Activated CD4-positive, alpha-beta T cell treated with anti-CD3 and anti-CD28 coated beads, Interleukin-2, amount 10 ng/mL, durations not matched to agents 24 days and 14 days (primary cell): ENCODE measurements at regions not wholly inside any gene's neighbourhood (a gene's known extent, or its start where the extent isn't known, plus 50 kb on each side); places are given as distances from the start of the nearest gene placed in this dataset.
"Not testable (repeated sequence)": the region's sequence is repeated elsewhere in the genome, so short reads cannot be mapped to it uniquely, and the experiment has no call there.

Experiments used
- DNase-seq: peaks from one replicate; pipeline ENCODE4 v3.0.0; 2022
- H3K27ac Mint-ChIP-seq: one replicate; pipeline ENCODE4 v1.8.0; 2022; ENCODE audit warnings: mild to moderate bottlenecking, mixed read lengths
- H3K27me3 Mint-ChIP-seq: one replicate; pipeline ENCODE4 v1.8.0; 2022; ENCODE audit warnings: mixed read lengths
- H3K36me3 Mint-ChIP-seq: one replicate; pipeline ENCODE4 v1.8.0; 2022; ENCODE audit warnings: low read depth, mild to moderate bottlenecking, mixed read lengths
- H3K4me1 Mint-ChIP-seq: one replicate; pipeline ENCODE4 v1.8.0; 2021; ENCODE audit warnings: mixed read lengths
- H3K4me3 Mint-ChIP-seq: one replicate; pipeline ENCODE4 v1.8.0; 2022; ENCODE audit warnings: mild to moderate bottlenecking, moderate library complexity, mixed read lengths
- H3K9me3 Mint-ChIP-seq: one replicate; pipeline ENCODE4 v1.8.0; 2021; ENCODE audit warnings: mixed read lengths
- intact Hi-C: fragments of 100-400 bp; cut with micrococcal nuclease; formaldehyde crosslinking; loops from one replicate; pipeline ENCODE4 v1.15.1; 2023

DNA sequence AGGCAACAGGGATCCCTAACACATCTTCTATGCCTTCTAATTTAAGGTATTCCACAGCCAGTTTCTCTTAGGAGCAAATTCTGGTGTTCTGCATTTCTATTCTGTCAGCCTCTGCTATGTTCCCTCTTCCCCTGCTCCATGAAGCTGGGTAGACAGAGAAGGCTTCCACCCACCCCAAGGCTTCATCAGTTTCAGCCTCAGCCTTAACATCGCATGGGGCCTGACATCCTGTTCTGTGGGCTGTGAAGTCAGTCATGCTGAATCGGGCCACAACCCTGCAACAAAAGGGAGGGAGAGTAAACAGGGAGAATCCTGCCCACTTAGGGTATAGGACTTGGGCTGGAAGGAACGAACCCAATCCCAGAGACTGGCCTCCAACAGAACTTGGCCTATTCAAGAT lies 70.6 kb upstream of the PPM1B start:
- peaks cover 11% of the 10 kb centered on the region for H3K4me1 Mint-ChIP-seq
- H3K27me3 Mint-ChIP-seq = peaks cover 2% of the 10 kb centered on the region
- H3K27ac Mint-ChIP-seq = no peak overlapping the region
- no peak for DNase-seq
- no peaks in the 10 kb centered on the region for H3K36me3 Mint-ChIP-seq
- no peak overlapping the region for H3K4me3 Mint-ChIP-seq
- intact Hi-C loops = no loop called here
- H3K9me3 Mint-ChIP-seq = no peaks in the 10 kb centered on the region

DNA sequence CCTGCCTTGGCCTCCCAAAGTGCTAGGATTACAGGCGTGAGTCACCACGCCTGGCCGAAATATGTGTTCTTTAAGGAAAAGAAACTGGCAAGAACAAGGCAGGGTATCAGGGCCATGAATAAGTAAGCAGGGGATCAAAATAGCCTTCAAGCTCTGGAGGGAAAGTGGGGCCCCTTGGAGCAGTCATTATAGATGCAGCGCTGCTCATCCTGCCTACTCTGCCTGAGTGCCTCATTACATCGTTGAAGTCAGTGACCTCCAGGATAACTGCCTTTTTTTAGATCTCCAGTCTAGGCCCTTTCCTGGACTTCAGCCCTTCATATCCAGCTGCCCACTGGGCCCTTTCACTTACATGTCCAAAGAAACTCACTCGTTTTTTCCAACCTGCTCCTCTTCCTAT lies 69.8 kb upstream of the PPM1B start:
- Mint-ChIP-seq H3K4me1 (peaks cover 13% of the 10 kb centered on the region), H3K4me3 (no peak overlapping the region), H3K27me3 (no peaks in the 10 kb centered on the region), H3K27ac (no peak overlapping the region), H3K9me3 (no peaks in the 10 kb centered on the region), H3K36me3 (no peaks in the 10 kb centered on the region)
- DNase-seq = no peak
- intact Hi-C loops = no loop called here

DNA sequence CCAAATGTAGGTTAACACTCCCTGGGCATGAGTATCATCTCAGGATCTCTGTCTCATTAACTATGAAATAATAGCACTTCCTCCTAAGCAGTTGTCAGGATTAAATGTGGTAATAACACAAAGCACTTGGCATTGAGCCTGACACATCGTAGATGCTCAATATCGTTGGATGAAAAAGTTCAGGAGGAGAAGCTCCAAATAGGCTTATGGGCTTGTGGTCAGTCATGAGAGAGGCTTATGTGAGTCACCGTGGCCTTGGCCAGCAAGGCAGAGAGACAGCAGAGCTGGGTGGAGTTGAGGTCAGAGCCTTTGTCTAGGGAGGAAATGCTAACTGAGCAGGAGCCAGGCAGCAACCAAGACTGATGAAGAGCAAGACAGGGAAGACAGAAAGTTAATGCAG lies 68.3 kb upstream of the PPM1B start:
- Mint-ChIP-seq H3K4me1 (peaks cover 13% of the 10 kb centered on the region), H3K27ac (no peak overlapping the region), H3K4me3 (no peak overlapping the region), H3K36me3 (no peaks in the 10 kb centered on the region), H3K9me3 (no peaks in the 10 kb centered on the region), H3K27me3 (no peaks in the 10 kb centered on the region)
- intact Hi-C loops = no loop called here
- peak; percentile 63 for DNase-seq

DNA sequence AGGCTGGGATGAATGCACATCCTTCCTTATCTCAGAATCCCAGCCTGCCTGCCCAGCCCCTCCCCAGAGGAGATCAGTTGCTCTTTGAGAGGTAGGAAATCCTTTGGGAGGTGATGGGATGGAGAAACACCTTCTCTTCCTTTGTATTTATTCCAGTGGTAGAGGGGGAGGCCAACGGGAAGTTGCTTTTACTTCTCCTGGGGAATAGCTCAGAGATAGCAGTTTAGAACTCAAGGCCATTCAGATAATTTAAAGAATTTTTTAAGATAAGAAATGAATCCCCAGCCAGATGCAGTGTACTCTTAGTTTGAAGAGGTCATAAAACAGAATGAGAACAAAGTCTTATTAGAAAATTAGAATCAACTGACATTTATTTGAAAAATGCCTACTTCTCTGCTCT lies 67.4 kb upstream of the PPM1B start:
- DNase-seq = no peak
- Mint-ChIP-seq H3K9me3 (no peaks in the 10 kb centered on the region), H3K27ac (no peak overlapping the region), H3K36me3 (no peaks in the 10 kb centered on the region), H3K4me1 (peaks cover 13% of the 10 kb centered on the region), H3K27me3 (no peaks in the 10 kb centered on the region), H3K4me3 (no peak overlapping the region)
- intact Hi-C loops = no loop called here

DNA sequence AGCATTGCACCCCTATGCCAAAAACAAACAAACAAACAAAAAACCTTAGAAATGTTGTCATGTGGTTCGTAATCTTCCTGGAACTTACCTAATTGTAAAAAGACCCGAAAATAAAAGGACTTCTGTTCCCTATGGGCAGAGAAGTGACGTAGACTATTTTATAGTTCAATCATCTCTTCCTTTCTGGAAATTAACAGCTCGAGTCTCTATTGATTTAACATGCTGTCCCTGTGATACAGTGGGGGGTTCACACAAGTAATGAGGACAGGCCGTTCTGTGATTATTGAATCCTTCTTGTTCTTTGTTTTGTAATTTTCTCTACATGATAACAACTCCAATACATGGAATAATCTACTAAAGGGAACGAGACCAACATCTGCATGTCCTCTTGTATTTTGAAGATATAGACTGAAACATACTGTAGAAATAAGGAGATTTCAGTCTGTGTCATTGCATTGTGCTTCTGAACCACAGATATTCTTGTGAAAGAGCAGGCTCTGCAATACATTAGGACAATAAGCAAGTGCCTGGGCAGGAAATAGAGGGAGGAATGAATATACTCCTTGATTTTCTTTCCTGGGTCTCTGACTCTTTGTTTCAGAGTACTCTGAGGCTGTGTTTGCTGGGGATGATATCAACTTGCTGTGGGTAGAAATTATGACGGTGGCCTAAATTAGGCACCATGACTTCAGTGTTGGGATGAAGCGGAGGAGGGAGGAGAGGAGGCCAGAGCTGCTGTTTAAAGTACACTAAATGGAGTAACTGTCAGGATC lies 65.7 kb upstream of the PPM1B start:
- no peak overlapping the region for H3K27ac Mint-ChIP-seq
- H3K27me3 Mint-ChIP-seq = no peaks in the 10 kb centered on the region
- no peaks in the 10 kb centered on the region for H3K9me3 Mint-ChIP-seq
- H3K4me1 Mint-ChIP-seq = peaks cover 17% of the 10 kb centered on the region
- no peak for DNase-seq
- no peaks in the 10 kb centered on the region for H3K36me3 Mint-ChIP-seq
- H3K4me3 Mint-ChIP-seq = no peak overlapping the region
- intact Hi-C loops = no loop called here

DNA sequence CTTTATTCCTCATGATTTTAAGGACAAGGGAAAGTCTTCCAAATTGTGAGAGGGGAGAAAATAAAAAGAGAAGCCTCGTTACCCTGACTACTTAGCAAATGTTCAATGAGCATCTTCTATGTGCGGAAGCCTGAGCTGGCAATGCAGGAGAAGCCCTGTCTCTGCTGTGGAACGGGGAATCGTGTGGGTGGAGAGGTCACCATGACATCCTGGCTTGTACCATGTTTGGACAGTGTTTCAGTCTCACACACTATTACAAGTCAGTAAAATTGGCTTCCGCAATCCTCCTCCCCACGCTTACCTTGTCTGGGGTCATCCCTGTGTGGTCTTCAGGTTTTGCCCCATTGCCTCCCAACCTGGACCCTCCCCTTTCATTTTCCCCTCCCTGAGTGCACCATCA lies 65.0 kb upstream of the PPM1B start:
- Mint-ChIP-seq H3K27ac (no peak overlapping the region), H3K36me3 (no peaks in the 10 kb centered on the region), H3K4me1 (peaks cover 12% of the 10 kb centered on the region), H3K4me3 (no peak overlapping the region), H3K9me3 (no peaks in the 10 kb centered on the region), H3K27me3 (no peaks in the 10 kb centered on the region)
- DNase-seq = no peak
- intact Hi-C loops = no loop called here

DNA sequence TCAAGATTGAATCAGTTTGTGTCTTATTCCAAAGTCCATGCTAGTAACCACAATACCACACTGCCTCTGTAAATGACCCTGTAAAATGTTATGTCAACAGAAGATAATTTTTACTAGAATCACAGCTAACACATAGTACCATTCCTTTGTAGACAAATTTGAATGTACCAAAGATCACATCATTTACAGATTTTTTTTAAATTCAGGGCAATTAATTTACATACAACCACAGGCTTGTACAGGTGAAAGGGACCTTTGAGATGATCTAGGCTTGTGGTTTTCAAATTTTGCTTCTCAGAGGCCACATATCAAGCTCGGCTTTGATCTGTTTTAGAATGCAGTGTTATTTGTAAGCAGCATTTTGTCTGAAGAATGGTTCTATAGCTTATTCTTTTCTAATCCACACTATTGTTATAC lies 63.8 kb upstream of the PPM1B start:
- no peak overlapping the region for H3K4me3 Mint-ChIP-seq
- no peaks in the 10 kb centered on the region for H3K9me3 Mint-ChIP-seq
- no peak overlapping the region for H3K27ac Mint-ChIP-seq
- DNase-seq = no peak
- H3K27me3 Mint-ChIP-seq = no peaks in the 10 kb centered on the region
- peaks cover 12% of the 10 kb centered on the region for H3K4me1 Mint-ChIP-seq
- H3K36me3 Mint-ChIP-seq = no peaks in the 10 kb centered on the region
- intact Hi-C loops = no loop called here

DNA sequence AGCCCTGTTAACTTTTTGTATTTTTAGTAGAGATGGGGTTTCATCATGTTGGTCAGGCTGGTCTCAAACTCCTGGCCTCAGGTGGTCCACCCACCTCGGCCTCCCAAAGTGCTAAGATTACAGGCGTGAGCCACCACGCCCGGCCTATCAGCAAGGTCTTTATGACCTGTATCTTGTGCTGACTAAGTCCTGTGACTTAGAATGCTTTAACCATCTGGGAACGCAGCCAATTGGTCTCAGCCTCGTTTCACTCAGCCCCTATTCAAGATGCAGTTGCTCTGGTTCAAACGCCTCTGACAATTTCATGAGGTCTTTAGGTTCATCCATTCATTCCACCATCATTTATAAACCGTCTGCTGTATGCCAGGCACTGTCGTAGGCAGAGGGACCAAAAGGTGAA lies 62.2 kb upstream of the PPM1B start:
- H3K36me3 Mint-ChIP-seq, DNase-seq, H3K4me1 Mint-ChIP-seq, H3K9me3 Mint-ChIP-seq, H3K27me3 Mint-ChIP-seq, H3K4me3 Mint-ChIP-seq, H3K27ac Mint-ChIP-seq, intact Hi-C loops: not testable (repeated sequence)

DNA sequence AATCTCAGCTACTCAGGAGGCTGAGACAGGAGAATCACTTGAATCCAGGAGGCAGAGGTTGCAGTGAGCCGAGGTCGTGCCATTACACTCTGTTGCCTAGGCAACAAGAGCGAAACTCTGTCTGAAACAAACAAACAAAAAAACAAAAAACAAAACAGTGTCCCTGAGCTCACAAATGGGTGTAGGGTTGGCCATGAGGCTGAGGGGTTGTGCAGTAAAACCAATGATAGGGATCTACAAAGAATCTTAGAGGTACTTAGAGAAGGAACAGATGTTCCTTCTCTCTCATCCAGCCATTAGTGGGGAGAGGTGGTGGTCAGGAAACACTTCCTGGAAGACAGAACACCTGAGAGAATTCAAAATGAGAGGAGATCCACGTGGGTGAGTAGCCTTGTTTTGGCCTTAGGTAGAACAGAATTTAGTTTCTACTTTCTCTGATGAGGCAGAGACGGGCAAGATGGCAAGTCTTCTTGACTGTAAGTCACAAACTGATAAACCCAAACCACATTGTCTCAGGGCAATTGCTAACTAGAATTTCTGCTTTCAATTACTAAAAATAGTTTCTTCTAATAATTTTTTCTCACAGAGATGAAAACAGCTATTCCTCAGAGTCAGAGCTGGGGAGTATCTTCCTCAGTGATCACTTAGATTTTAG lies 61.5 kb upstream of the PPM1B start:
- Mint-ChIP-seq H3K9me3 (no peaks in the 10 kb centered on the region), H3K27ac (no peak overlapping the region), H3K27me3 (peaks cover 4% of the 10 kb centered on the region), H3K4me1 (peaks cover 7% of the 10 kb centered on the region), H3K36me3 (no peaks in the 10 kb centered on the region), H3K4me3 (no peak overlapping the region)
- intact Hi-C loops = no loop called here
- no peak for DNase-seq

DNA sequence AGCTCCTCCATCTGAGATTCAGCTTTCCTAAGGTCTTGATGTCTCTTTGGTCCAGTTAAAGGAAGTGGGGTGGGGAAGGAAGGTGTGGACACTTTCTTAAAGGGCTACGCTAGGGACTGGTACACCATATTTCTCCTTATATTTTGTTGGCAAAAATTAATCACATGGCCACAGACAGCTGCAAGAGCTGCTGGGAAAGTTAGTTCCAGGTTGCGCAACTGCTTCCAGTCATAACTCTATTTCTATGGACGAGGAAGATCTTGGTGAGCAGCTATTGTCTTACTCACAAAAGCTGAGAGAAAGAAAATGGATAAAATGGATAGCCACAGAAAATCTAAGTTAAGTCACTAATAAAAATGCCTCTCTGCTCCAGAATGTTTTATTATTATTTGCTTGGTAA lies 60.7 kb upstream of the PPM1B start:
- H3K27me3 Mint-ChIP-seq = peaks cover 4% of the 10 kb centered on the region
- peaks cover 7% of the 10 kb centered on the region for H3K4me1 Mint-ChIP-seq
- H3K9me3 Mint-ChIP-seq = no peaks in the 10 kb centered on the region
- H3K4me3 Mint-ChIP-seq = no peak overlapping the region
- no peak for DNase-seq
- no peaks in the 10 kb centered on the region for H3K36me3 Mint-ChIP-seq
- no peak overlapping the region for H3K27ac Mint-ChIP-seq
- intact Hi-C loops = no loop called here

DNA sequence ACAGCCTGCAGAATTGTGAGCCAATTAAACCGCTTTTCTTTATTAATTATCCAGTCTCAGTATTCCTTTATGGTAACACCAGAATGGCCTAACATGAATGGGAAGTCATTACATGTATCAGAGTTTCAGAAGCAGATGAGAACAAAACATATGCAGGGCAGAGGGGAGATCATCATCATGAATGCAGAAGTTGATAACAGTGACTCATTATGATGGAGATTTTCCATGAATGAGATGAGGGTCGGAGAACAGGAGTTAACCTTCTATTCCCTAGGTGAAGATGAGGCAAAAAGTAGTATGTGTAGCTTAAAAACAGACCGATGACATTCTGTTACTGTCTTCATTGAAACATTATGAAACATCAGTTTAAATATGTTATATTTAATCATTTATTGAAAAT lies 59.5 kb upstream of the PPM1B start:
- no peak for DNase-seq
- Mint-ChIP-seq H3K27me3 (peaks cover 4% of the 10 kb centered on the region), H3K4me1 (peaks cover 5% of the 10 kb centered on the region)

DNA sequence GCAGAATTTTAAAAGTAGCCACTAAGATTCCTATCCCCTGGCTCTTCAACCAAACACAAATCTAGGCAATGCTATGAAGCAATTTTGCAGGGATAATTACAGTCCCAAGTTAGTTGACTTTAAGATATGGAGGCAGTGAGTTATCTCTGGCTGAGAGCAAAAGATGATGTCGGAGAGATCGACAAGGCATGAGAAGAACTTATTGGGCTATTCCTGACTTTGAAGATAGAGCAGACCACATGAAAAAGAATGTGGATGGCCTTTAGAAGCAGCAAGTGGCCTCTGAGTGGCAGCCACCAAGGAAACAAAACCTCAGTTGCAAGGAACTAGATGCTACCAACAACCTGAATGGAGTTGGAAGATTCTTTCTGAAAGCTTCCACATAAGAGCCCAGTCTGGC lies 58.2 kb upstream of the PPM1B start:
- H3K36me3 Mint-ChIP-seq = no peaks in the 10 kb centered on the region
- peaks cover 6% of the 10 kb centered on the region for H3K27me3 Mint-ChIP-seq
- no peak for DNase-seq
- H3K27ac Mint-ChIP-seq = no peak overlapping the region
- no peaks in the 10 kb centered on the region for H3K9me3 Mint-ChIP-seq
- intact Hi-C loops = no loop called here
- peaks cover 5% of the 10 kb centered on the region for H3K4me1 Mint-ChIP-seq
- H3K4me3 Mint-ChIP-seq = no peak overlapping the region

More for the DNA sequence above, 59.5 kb upstream of the PPM1B start:
- Mint-ChIP-seq H3K27ac (no peak overlapping the region), H3K4me3 (no peak overlapping the region), H3K36me3 (no peaks in the 10 kb centered on the region), H3K9me3 (no peaks in the 10 kb centered on the region)
- intact Hi-C loops = no loop called here

DNA sequence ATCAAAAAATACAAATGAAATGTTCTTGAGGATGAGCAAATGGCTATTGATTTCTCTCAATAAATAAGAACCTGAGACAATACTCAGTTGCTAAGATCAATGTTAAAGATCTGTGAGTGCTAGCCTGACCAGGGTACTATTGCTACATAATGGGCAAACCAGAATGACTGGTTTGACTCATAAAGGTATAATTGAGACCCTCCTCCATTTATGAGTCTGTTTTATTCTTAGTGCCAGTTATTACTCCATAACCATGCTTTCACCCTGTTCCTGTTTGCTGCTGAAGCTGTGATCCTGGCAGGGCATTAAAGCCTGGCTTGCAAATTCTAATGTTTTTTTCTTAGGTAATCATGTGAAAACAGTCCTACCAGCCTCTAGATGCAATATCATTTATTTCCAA lies 56.6 kb upstream of the PPM1B start:
- Mint-ChIP-seq H3K36me3 (no peaks in the 10 kb centered on the region), H3K9me3 (no peaks in the 10 kb centered on the region), H3K4me1 (peaks cover 4% of the 10 kb centered on the region), H3K4me3 (no peak overlapping the region), H3K27me3 (peaks cover 6% of the 10 kb centered on the region), H3K27ac (no peak overlapping the region)
- intact Hi-C loops = no loop called here
- DNase-seq = no peak

DNA sequence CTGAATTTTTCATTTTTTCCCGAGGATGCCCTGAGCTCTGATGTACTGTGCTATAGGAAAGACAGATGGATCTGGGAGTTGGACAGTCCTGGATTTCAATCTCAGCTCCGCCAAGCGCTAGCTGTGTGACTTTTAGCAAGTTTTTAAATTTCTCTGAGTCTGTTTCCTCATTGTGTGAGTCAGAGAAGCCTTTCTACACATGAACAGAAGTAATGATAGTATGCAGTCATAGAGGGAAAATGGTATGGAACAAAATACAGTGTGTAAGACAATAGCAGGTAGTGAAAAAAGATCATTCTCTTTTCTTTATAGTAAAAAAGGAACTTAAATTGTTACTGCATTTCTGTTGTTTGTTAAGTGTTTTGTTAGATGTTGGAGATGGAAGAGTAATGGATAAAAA lies 52.4 kb upstream of the PPM1B start:
- Mint-ChIP-seq H3K9me3 (no peaks in the 10 kb centered on the region), H3K4me1 (peaks cover 7% of the 10 kb centered on the region), H3K27ac (no peak overlapping the region), H3K4me3 (no peak overlapping the region), H3K36me3 (no peaks in the 10 kb centered on the region), H3K27me3 (peaks cover 6% of the 10 kb centered on the region)
- no peak for DNase-seq
- intact Hi-C loops = no loop called here

DNA sequence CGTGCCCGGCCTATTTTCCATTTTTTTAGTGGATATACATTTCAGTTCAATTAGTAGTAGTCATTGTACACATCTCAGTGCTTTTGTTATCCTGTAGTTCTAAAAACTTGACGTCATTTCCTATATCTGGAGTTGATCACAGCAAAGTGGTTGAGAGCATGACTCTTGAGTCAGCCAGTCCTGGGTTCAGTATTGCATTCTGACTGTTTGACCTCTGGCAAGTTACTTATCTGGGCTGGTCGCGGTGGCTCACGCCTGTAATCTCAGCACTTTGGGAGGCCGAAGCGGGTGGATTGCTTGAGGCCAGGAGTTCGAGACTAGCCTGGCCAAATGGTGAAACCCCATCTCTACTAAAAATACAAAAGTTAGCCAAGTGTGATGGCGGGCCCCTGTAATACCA lies 50.4 kb upstream of the PPM1B start:
- Mint-ChIP-seq H3K27ac (no peak overlapping the region), H3K36me3 (no peaks in the 10 kb centered on the region), H3K27me3 (peaks cover 8% of the 10 kb centered on the region), H3K4me1 (peaks cover 7% of the 10 kb centered on the region), H3K9me3 (no peaks in the 10 kb centered on the region), H3K4me3 (no peak overlapping the region)
- intact Hi-C loops = no loop called here
- DNase-seq = no peak
